ENCODE measurements at regions not wholly inside any gene's neighbourhood (a gene's known extent, or its start where the extent isn't known, plus 50 kb on each side); places are given as distances from the start of the nearest gene placed in this dataset.
"Not testable (repeated sequence)": the region's sequence is repeated elsewhere in the genome, so short reads cannot be mapped to it uniquely, and the experiment has no call there.

DNA sequence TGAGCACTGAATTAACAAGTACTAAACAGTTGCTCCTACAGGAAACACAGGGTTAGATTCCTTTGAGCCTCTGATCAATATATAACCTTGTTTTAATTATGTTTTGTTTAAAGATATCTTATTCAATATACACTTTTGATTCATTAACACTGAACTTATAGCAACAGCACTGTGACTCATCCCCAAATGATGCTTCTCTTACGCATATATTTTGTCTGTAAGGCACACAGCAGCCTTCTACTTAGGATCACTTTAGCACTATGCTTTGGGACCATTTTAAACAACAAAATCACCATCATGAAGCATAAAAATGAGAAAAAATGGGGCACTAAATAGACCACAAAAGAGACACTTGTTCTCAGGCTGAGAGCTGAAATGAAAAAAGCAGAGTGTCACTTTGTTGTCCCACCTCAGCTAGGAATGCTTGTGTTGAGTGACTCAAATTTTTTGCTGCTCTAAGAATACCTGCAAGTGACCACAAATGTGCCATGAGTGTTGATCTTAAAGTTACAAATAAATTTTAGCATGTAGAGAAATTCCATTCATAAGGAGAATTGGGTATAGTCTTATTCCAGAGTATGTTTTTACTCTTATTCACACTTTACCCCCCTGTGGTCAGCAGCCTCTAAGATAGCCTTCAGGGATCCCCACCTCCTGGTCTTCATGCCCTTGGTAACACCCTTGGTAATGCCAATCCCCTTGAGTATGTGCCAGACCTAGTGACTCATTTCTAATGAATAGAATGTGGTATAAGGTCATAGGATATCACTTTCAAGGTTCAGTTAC lies 252.7 kb upstream of the IL12B start:
- TF ChIP-seq, protein P1, sequence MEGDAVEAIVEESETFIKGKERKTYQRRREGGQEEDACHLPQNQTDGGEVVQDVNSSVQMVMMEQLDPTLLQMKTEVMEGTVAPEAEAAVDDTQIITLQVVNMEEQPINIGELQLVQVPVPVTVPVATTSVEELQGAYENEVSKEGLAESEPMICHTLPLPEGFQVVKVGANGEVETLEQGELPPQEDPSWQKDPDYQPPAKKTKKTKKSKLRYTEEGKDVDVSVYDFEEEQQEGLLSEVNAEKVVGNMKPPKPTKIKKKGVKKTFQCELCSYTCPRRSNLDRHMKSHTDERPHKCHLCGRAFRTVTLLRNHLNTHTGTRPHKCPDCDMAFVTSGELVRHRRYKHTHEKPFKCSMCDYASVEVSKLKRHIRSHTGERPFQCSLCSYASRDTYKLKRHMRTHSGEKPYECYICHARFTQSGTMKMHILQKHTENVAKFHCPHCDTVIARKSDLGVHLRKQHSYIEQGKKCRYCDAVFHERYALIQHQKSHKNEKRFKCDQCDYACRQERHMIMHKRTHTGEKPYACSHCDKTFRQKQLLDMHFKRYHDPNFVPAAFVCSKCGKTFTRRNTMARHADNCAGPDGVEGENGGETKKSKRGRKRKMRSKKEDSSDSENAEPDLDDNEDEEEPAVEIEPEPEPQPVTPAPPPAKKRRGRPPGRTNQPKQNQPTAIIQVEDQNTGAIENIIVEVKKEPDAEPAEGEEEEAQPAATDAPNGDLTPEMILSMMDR (IDR thresholded peaks at IDR 0.05; ENCODE audit: control insufficient read depth, insufficient read depth, low read depth, low read length, missing control alignments) = no peak
- no peak overlapping the region for H3K4me3 ChIP-seq (ENCODE audit: control insufficient read depth, low read depth, low read length)
- DNase-seq (ENCODE audit: low read depth) = no peak

DNA sequence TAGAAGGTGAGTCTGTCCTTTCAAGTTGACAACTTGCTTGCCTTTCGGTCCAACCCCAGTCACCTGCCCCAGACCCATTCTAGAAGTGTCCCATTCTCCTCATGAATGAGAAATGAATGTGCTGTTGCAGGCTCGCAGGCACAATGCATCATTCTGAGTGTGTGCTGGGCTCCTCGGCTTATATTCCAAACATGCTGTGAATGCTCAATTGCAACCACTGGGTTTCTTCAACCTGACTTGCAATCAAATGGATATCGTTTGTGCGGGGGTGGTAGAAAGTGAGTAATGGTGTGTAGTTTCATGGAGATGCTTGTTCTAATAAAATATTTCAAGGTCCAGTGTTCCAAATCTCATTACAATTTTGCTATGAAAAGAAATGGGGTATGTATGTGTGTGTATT lies 256.6 kb upstream of the IL12B start:
- H3K4me3 ChIP-seq (ENCODE audit: control insufficient read depth, low read depth, low read length) = no peak overlapping the region
- TF ChIP-seq, protein P1 (IDR thresholded peaks at IDR 0.05; ENCODE audit: control insufficient read depth, insufficient read depth, low read depth, low read length, missing control alignments) = no peak
- DNase-seq (ENCODE audit: low read depth) = no peak

DNA sequence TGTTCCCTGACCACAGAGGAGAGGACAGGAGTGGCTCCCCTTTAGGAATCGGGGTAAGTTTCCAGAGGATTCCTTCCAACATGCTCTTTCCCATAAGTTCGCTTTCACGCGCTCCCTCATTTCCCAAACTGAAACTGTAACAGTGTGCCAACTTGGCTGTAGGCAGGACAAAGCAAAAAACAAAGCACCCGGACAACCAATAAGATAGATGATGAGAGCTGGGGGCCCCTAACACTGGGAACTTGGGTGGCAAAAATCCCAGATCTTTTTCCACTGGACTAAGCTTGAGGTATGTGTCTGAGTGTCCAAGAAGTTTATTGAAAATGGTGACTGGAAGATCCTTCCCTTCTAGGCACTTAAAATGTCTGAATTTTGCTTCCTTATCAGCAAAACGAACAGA lies 258.7 kb upstream of the IL12B start:
- H3K4me3 ChIP-seq (ENCODE audit: control insufficient read depth, low read depth, low read length) = no peak overlapping the region
- DNase-seq (ENCODE audit: low read depth) = no peak
- TF ChIP-seq, protein P1 (IDR thresholded peaks at IDR 0.05; ENCODE audit: control insufficient read depth, insufficient read depth, low read depth, low read length, missing control alignments) = no peak

DNA sequence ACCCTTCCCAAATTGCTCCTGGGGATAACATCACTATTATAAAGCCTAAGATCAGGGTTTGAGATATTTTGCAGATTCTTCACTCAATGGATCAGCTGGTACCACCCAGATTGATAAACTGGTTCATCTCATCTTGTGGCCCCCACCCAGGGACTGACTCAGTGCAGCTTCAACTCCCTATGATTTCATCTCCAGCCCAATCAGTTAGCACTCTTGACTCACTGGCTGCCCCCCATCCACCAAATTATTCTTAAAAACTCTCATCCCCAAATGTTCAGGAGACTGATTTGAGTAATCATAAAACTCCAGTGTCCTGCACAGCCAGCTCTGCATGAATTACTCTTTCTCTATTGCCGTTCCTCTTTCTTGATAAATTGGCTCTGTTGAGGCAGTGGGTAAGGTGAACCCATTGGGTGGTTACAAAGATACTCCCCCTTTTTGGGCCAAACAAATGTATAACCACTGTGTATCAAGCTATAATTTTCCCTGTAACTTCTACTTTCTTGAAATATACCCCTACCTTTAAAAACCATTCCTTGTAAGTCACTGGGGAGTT lies 263.3 kb upstream of the IL12B start:
- TF ChIP-seq, protein P1 (IDR thresholded peaks at IDR 0.05; ENCODE audit: control insufficient read depth, insufficient read depth, low read depth, low read length, missing control alignments) = no peak
- DNase-seq (ENCODE audit: low read depth) = no peak
- no peak overlapping the region for H3K4me3 ChIP-seq (ENCODE audit: control insufficient read depth, low read depth, low read length)

DNA sequence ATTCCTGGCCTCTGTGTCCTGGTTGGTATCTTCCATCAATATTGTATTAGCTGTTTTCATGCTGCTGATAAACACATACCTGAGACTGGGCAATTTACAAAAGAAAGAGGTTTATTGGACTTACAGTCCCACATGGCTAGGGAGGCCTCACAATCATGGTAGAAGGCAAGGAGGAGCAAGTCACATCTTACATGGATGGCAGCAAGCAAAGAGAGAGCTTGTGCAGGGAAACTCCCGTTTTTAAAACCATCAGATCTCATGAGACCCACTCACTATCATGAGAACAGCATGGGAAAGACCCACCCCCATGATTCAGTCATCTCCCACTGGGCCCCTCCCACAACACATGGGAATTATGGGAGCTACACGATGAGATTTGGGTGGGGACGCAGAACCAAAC lies 265.3 kb upstream of the IL12B start:
- not testable (repeated sequence) for H3K4me3 ChIP-seq (ENCODE audit: control insufficient read depth, low read depth, low read length); DNase-seq (ENCODE audit: low read depth)

DNA sequence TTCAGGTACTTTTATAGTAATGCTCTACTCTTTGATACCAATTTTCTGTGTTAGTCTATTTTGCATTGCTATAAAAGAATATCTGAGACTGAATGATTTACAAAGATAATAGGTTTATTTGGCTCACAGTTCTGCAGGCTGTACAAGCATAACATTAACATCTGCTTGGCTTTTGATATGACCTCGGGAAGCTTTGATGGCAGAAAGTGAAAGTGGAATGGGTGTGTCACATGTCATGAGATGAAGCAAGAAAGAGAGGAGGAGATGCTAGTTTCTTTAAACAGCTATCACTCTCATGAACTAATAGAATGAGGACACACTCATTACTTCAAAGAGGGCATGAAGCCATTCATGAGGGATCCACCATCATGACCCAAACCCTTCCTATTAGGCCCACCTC lies 270.9 kb upstream of the IL12B start:
- no peak overlapping the region for H3K4me3 ChIP-seq (ENCODE audit: control insufficient read depth, low read depth, low read length)
- DNase-seq (ENCODE audit: low read depth) = no peak
- TF ChIP-seq, protein P1 (IDR thresholded peaks at IDR 0.05; ENCODE audit: control insufficient read depth, insufficient read depth, low read depth, low read length, missing control alignments) = no peak

DNA sequence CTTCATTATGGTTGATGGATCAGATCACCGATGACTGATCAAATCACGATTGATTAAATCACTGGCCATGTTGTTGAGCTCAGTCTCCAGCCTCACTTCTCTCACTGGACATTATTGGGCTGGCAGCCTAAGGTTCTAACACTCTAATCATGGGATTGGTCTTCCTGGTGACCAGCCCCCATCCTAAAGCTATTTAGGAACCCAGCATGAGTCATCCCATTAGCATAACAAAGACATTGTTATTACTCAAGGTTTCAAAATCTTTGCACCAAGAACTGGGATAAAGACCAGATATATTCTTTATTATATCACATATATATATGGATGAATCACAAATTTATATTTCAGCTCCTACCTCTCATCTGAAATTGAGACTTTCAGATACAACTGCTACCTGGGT lies 272.1 kb upstream of the IL12B start:
- no peak overlapping the region for H3K4me3 ChIP-seq (ENCODE audit: control insufficient read depth, low read depth, low read length)
- TF ChIP-seq, protein P1 (IDR thresholded peaks at IDR 0.05; ENCODE audit: control insufficient read depth, insufficient read depth, low read depth, low read length, missing control alignments) = no peak
- DNase-seq (ENCODE audit: low read depth) = no peak
